Endothelial cell of umbilical vein (primary cell): ENCODE measurements at regions not wholly inside any gene's neighbourhood (a gene's known extent, or its start where the extent isn't known, plus 50 kb on each side); places are given as distances from the start of the nearest gene placed in this dataset.

Experiments
- BruUV-seq: library from RNA; stranded (reverse); fragments of 400-500 nt; replicated peaks from 2 replicates; lab custom pipeline; 2021; lab: Mats Ljungman, UMichigan
- CTCF ChIA-PET: fragments of 300-600, 350-600 bp; sonication (Branson Sonifier 250); formaldehyde crosslinking; loops from one replicate; lab custom pipeline; 2021; ENCODE audit warnings: antibody characterized with exemption, inconsistent platforms; lab: Charles Lee
- POLR2A ChIA-PET: fragments of 300-600, 350-600 bp; sonication (Branson Sonifier 250); formaldehyde crosslinking; loops from one replicate; lab custom pipeline; 2021; ENCODE audit warnings: antibody characterized with exemption, inconsistent platforms; lab: Charles Lee
- DNase-seq: peaks from one replicate; pipeline ENCODE4 v3.0.0-alpha.2; 2011; ENCODE audit warnings: low read depth, low spot score
- FAIRE-seq: peaks from 2 replicates; lab custom pipeline; 2011; peaks lifted over from hg19 to GRCh38; lab: Jason Lieb, UNC
- H2AFZ ChIP-seq: 2 replicates; pipeline ENCODE4 v1.6.0; 2012; ENCODE audit warnings: low read depth, low read length, control low read depth, inconsistent platforms
- H3K27ac ChIP-seq: 2 replicates; pipeline ENCODE4 v1.5.1; 2011; ENCODE audit warnings: low read depth, mild to moderate bottlenecking, control low read depth, low read length, moderate library complexity; ENCODE audit not compliant: insufficient read depth
- H3K27me3 ChIP-seq, 2 experiments: 2 replicates each; pipeline versions ENCODE4 v1.6.0 to v1.6.1; 2011; ENCODE audit warnings: low read length in 2 of 2, mixed read lengths in 1 of 2; ENCODE audit not compliant: control insufficient read depth in 2 of 2, insufficient read depth in 2 of 2
- H3K36me3 ChIP-seq, 2 experiments: 2 replicates in 1 of 2; 3 replicates in 1 of 2; pipeline ENCODE4 v1.5.1; 2011; ENCODE audit warnings: low read length in 2 of 2, mild to moderate bottlenecking in 1 of 2, moderate library complexity in 1 of 2; ENCODE audit not compliant: control insufficient read depth in 2 of 2, insufficient read depth in 2 of 2; ENCODE audit errors: extremely low read depth in 1 of 2
- H3K4me1 ChIP-seq: 3 replicates; pipeline ENCODE4 v1.5.1; 2011; ENCODE audit warnings: mild to moderate bottlenecking, low read length; ENCODE audit not compliant: control insufficient read depth, insufficient read depth; ENCODE audit errors: extremely low read depth
- H3K4me2 ChIP-seq: 2 replicates; pipeline ENCODE4 v1.6.1; 2011; ENCODE audit warnings: low read length, control low read depth, mixed read lengths; ENCODE audit not compliant: insufficient read depth
- H3K4me3 ChIP-seq, 3 experiments: fragments of 200-600 bp in 1 of 3; sonication (generic), shearing (Covaris generic) in 1 of 3; replicated peaks in 1 of 3; 2 replicates each; pipeline ENCODE4 v1.5.1; 2011 to 2016; ENCODE audit warnings: control low read depth in 3 of 3, low read length in 3 of 3, mild to moderate bottlenecking in 2 of 3, inconsistent platforms in 1 of 3, low read depth in 1 of 3, moderate library complexity in 1 of 3; ENCODE audit not compliant: insufficient read depth in 1 of 3
- H3K79me2 ChIP-seq: 2 replicates; pipeline ENCODE4 v1.6.0; 2012; ENCODE audit warnings: low read length, inconsistent platforms; ENCODE audit not compliant: control insufficient read depth, insufficient read depth
- H3K9ac ChIP-seq: replicated peaks from 2 replicates; pipeline ENCODE3; 2011; ENCODE audit warnings: low read length, control low read depth; ENCODE audit not compliant: insufficient read depth; ENCODE audit errors: extremely low read depth
- H3K9me1 ChIP-seq: replicated peaks from 3 replicates; pipeline ENCODE4 v1.6.0; 2011; ENCODE audit warnings: mild to moderate bottlenecking, low read length; ENCODE audit not compliant: control insufficient read depth, insufficient read depth; ENCODE audit errors: extremely low read depth
- H3K9me3 ChIP-seq: replicated peaks from 2 replicates; pipeline ENCODE4 v1.5.1; 2012; ENCODE audit warnings: low read length, inconsistent platforms; ENCODE audit not compliant: control insufficient read depth, insufficient read depth
- H4K20me1 ChIP-seq: replicated peaks from 2 replicates; pipeline ENCODE3; 2011; ENCODE audit warnings: mild to moderate bottlenecking, low read length; ENCODE audit not compliant: control insufficient read depth, insufficient read depth; ENCODE audit errors: extremely low read depth
- EZH2 ChIP-seq: IDR thresholded peaks from 2 replicates; pipeline ENCODE4 v1.6.1; 2012; ENCODE audit warnings: borderline replicate concordance, low read depth, mild to moderate bottlenecking, moderate library complexity, low read length, inconsistent platforms; ENCODE audit not compliant: severe bottlenecking
- FOS ChIP-seq: IDR thresholded peaks from 2 replicates; pipeline ENCODE4 v1.6.1; 2011; ENCODE audit warnings: mild to moderate bottlenecking, low read length, moderate library complexity, borderline replicate concordance; ENCODE audit not compliant: insufficient read depth
- GATA2 ChIP-seq: IDR thresholded peaks from 2 replicates; pipeline ENCODE4 v1.7.0; 2011; ENCODE audit warnings: low read depth, mild to moderate bottlenecking, moderate library complexity, mixed read lengths, low read length; ENCODE audit not compliant: insufficient read length, insufficient read depth
- JUN ChIP-seq: IDR thresholded peaks from 2 replicates; pipeline ENCODE4 v1.6.1; 2011; ENCODE audit warnings: borderline replicate concordance, low read depth; ENCODE audit not compliant: insufficient read length, insufficient read depth
- MYC ChIP-seq: IDR thresholded peaks from one replicate; pipeline ENCODE4 v1.6.1; 2011; ENCODE audit warnings: mild to moderate bottlenecking, low read depth, low read length
- POLR2A ChIP-seq: IDR thresholded peaks from 2 replicates; pipeline ENCODE4 v1.6.1; 2012; ENCODE audit warnings: low read depth, mild to moderate bottlenecking, control low read depth, low read length
- POLR2AphosphoS5 ChIP-seq: IDR thresholded peaks from 2 replicates; pipeline ENCODE4 v1.6.1; 2012; ENCODE audit warnings: low read depth, mild to moderate bottlenecking, control low read depth, low read length, moderate library complexity; ENCODE audit not compliant: insufficient read depth
- dilution Hi-C: fragments of 300-500 bp; cut with MboI; formaldehyde crosslinking; loops from one replicate; pipeline ENCODE4 v1.15.0; 2019; ENCODE audit warnings: low sequenced_read_pairs; ENCODE audit not compliant: extremely low pct_ligation_motif_present
- intact Hi-C: fragments of 100-400 bp; cut with micrococcal nuclease; formaldehyde crosslinking; loops from one replicate; pipeline ENCODE4 v1.10.0; 2022
- TF ChIP-seq, protein P1 (sequence below), 2 donors: IDR thresholded peaks; 1 replicate in 1 of 2; 2 replicates in 1 of 2; pipeline ENCODE4 v1.5.1; 2011; ENCODE audit warnings: low read length in 2 of 2, mild to moderate bottlenecking in 2 of 2, moderate library complexity in 2 of 2, control low read depth in 1 of 2, inconsistent platforms in 1 of 2, low read depth in 1 of 2; ENCODE audit not compliant: insufficient read depth in 1 of 2; ENCODE audit errors: extremely low read depth in 1 of 2
- TF ChIP-seq, protein P2 (sequence below): IDR thresholded peaks from 2 replicates; pipeline ENCODE4 v1.6.1; 2011; ENCODE audit not compliant: insufficient read depth, insufficient read length

DNA sequence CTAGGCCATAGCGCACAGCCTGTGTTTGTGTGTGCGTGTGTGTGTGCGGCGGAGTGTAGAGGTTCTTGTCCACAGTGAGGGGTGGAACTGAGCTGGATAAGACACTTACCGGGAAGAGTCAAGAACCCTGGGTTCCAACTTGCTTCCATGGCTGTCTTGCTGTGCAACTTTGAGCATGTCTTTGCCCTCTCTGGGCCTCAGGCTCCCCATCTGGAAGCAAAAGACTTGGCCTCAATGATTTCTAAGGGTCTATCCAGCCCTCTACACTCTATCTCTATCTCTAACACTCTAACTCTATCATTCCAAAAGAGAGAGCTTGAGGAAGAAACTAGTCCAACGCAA lies 121.3 kb upstream of the PJA1 start:
- H3K9me1 ChIP-seq, result no peaks in the 10 kb centered on the region
- H4K20me1 ChIP-seq, result no peaks in the 10 kb centered on the region
- H3K36me3 ChIP-seq, result no peaks in the 10 kb centered on the region
- H3K4me1 ChIP-seq, result peaks cover 3% of the 10 kb centered on the region
- DNase-seq (no peak), FAIRE-seq (no peak)
- ChIA-PET POLR2A (no interaction called here), CTCF (interaction anchor here (0.6 to 2.3 kb wide), 4 partner anchors 64 to 553 kb away, joined by 3 to 11 read pairs (median 7); no protein-coding TSS in a partner anchor)
- H3K4me2 ChIP-seq, result no peak overlapping the region
- H3K4me3 ChIP-seq, result no peak overlapping the region
- H3K27me3 ChIP-seq, result no peaks in the 10 kb centered on the region
- H3K9ac ChIP-seq, result no peak overlapping the region
- intact Hi-C loops, result loop anchor here (1.0 to 10.0 kb wide), 5 partner anchors 62 to 553 kb away; no protein-coding TSS in a partner anchor
- H2AFZ ChIP-seq, result no peak overlapping the region
- BruUV-seq, result no TSS peak
- no peak overlapping the region for H3K27ac ChIP-seq
- no peaks in the 10 kb centered on the region for H3K9me3 ChIP-seq
- no peaks in the 10 kb centered on the region for H3K79me2 ChIP-seq
- dilution Hi-C loops, result no loop called here
- TF ChIP-seq JUN (no peak), MYC (no peak), FOS (no peak), GATA2 (no peak), POLR2AphosphoS5 (no peak), EZH2 (no peak), POLR2A (no peak)
- TF ChIP-seq, protein P1, sequence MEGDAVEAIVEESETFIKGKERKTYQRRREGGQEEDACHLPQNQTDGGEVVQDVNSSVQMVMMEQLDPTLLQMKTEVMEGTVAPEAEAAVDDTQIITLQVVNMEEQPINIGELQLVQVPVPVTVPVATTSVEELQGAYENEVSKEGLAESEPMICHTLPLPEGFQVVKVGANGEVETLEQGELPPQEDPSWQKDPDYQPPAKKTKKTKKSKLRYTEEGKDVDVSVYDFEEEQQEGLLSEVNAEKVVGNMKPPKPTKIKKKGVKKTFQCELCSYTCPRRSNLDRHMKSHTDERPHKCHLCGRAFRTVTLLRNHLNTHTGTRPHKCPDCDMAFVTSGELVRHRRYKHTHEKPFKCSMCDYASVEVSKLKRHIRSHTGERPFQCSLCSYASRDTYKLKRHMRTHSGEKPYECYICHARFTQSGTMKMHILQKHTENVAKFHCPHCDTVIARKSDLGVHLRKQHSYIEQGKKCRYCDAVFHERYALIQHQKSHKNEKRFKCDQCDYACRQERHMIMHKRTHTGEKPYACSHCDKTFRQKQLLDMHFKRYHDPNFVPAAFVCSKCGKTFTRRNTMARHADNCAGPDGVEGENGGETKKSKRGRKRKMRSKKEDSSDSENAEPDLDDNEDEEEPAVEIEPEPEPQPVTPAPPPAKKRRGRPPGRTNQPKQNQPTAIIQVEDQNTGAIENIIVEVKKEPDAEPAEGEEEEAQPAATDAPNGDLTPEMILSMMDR (IDR thresholded peaks at IDR 0.05; ENCODE audit: extremely low read depth in 1 of 2, insufficient read depth in 1 of 2, low read depth in 1 of 2, low read length in 2 of 2), result no peak
- TF ChIP-seq, protein P2, sequence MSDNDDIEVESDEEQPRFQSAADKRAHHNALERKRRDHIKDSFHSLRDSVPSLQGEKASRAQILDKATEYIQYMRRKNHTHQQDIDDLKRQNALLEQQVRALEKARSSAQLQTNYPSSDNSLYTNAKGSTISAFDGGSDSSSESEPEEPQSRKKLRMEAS, result no peak
